PC-3 (cell line): ENCODE measurements at regions not wholly inside any gene's neighbourhood (a gene's known extent, or its start where the extent isn't known, plus 50 kb on each side); places are given as distances from the start of the nearest gene placed in this dataset.

Source experiments
- CTCF ChIP-seq: fragments of 300-600 bp; sonication (generic); conservative IDR thresholded peaks from 2 replicates; pipeline ENCODE4 v1.5.1; 2017; ENCODE audit warnings: antibody characterized with exemption, low read depth, mild to moderate bottlenecking, low read length
- EZH2 ChIP-seq: fragments of 300-600 bp; sonication (generic); IDR thresholded peaks from one replicate; pipeline ENCODE4 v1.6.1; 2017; ENCODE audit warnings: antibody characterized with exemption, mild to moderate bottlenecking, low read length; ENCODE audit not compliant: unreplicated experiment
- EZH2phosphoT487 ChIP-seq: fragments of 300-600 bp; sonication (generic); IDR thresholded peaks from 2 replicates; pipeline ENCODE4 v1.6.1; 2018; ENCODE audit warnings: mild to moderate bottlenecking, antibody characterized with exemption, low read length, borderline replicate concordance

GRCh38 chr6:134642819-134643218, 307.1 kb downstream of the ALDH8A1 start:
- no peak for TF ChIP-seq EZH2phosphoT487
- no peak for TF ChIP-seq CTCF
- TF ChIP-seq EZH2 = no peak
